ENCODE measurements at regions not wholly inside any gene's neighbourhood (a gene's known extent, or its start where the extent isn't known, plus 50 kb on each side); places are given as distances from the start of the nearest gene placed in this dataset.

- FAIRE-seq (no peak), DNase-seq (ENCODE audit: low read depth in 1 of 2, low spot score in 2 of 2) (no peak)
- WGBS, 2 experiments (ENCODE audit: extremely low coverage in 1 of 2, insufficient coverage in 1 of 2, insufficient read length in 1 of 2, insufficient replicate concordance in 2 of 2, low coverage in 1 of 2, low lambda C conversion rate in 2 of 2, missing lambda C conversion rate in 1 of 2), result 83% methylated on average over 3 of the region's 3 CpGs; no CpG with 5 or more reads in 1 of the 2 experiments
- no peak overlapping the region for H3K9ac ChIP-seq (replicated peaks in 1 of 4; ENCODE audit: extremely low read depth in 1 of 4, low read depth in 3 of 4, low read length in 3 of 4)
- H3K4me1 ChIP-seq (replicated peaks in 1 of 4; ENCODE audit: control insufficient read depth in 3 of 4, insufficient read depth in 4 of 4, low read length in 3 of 4), result no peaks in the 10 kb centered on the region; a peak in 2 of 7 replicates
- no peaks in the 10 kb centered on the region for H3K79me2 ChIP-seq (ENCODE audit: control insufficient read depth in 1 of 2, insufficient read depth in 2 of 2, low read length in 2 of 2)
- H2BK15ac ChIP-seq (ENCODE audit: low read length), result no peak overlapping the region
- POLR2A ChIA-PET (ENCODE audit: partially characterized antibody), result no interaction called here
- no peaks in the 10 kb centered on the region for H3K23me2 ChIP-seq (ENCODE audit: low read depth, low read length)
- no peaks in the 10 kb centered on the region for H3K9me3 ChIP-seq (ENCODE audit: insufficient read depth in 2 of 2, low read depth in 1 of 2, low read length in 1 of 2)
- no peak overlapping the region for H2BK12ac ChIP-seq (ENCODE audit: low read depth, low read length)
- no peaks in the 10 kb centered on the region for H4K20me1 ChIP-seq (replicated peaks in 1 of 2; ENCODE audit: control insufficient read depth in 1 of 2, insufficient read depth in 2 of 2, low read length in 2 of 2)
- no peak overlapping the region for H2AFZ ChIP-seq (ENCODE audit: low read length)
- H3K27ac ChIP-seq (ENCODE audit: low read depth, low read length), result no peak overlapping the region
- no peak overlapping the region for H3K23ac ChIP-seq (ENCODE audit: insufficient read length)
- H3K27me3 ChIP-seq (replicated peaks in 1 of 4; ENCODE audit: control insufficient read depth in 3 of 4, extremely low read depth in 1 of 4, insufficient read depth in 3 of 4, low read length in 3 of 4), result no peaks in the 10 kb centered on the region
- no peak overlapping the region for H3K18ac ChIP-seq (ENCODE audit: extremely low read depth, low read length)
- H2BK5ac ChIP-seq (ENCODE audit: low read depth, low read length), result no peak overlapping the region
- no peak overlapping the region for H2BK120ac ChIP-seq (replicated peaks; ENCODE audit: low read depth, low read length)
- H4K91ac ChIP-seq (replicated peaks; ENCODE audit: insufficient read length, low read length), result no peak overlapping the region
- H3K36me3 ChIP-seq (ENCODE audit: control insufficient read depth in 2 of 4, insufficient read depth in 4 of 4, low read length in 3 of 4), result no peaks in the 10 kb centered on the region
- no peak overlapping the region for H3K4me3 ChIP-seq (ENCODE audit: extremely low read depth in 1 of 4, insufficient read depth in 2 of 4, low read depth in 3 of 4, low read length in 4 of 4)
- H3K79me1 ChIP-seq (ENCODE audit: low read depth, low read length), result no peaks in the 10 kb centered on the region
- H4K5ac ChIP-seq (ENCODE audit: insufficient read length, low read depth, low read length), result no peak overlapping the region
- H2BK20ac ChIP-seq (ENCODE audit: low read length), result no peak overlapping the region
- no peak overlapping the region for H3K56ac ChIP-seq (replicated peaks; ENCODE audit: insufficient read length, low read depth, low read length)
- H4K8ac ChIP-seq (ENCODE audit: extremely low read depth, insufficient read depth, low read length), result no peak overlapping the region
- no peak overlapping the region for H2AK5ac ChIP-seq (ENCODE audit: low read depth, low read length)
- no peak overlapping the region for H3K4ac ChIP-seq (replicated peaks; ENCODE audit: insufficient read length, low read depth, low read length)
- H3K4me2 ChIP-seq (ENCODE audit: insufficient read depth in 1 of 2, low read depth in 2 of 2, low read length in 2 of 2), result no peak overlapping the region
- H3K14ac ChIP-seq (ENCODE audit: insufficient read length), result no peak overlapping the region
- CTCF ChIA-PET (ENCODE audit: partially characterized antibody), result no interaction called here
- TF ChIP-seq EZH2 (IDR thresholded peaks at IDR 0.05; ENCODE audit: low read depth, low read length, severe bottlenecking), result no peak
Observed at GRCh38 chr4:35938936-35939335, 305.4 kb downstream of the ARAP2 start.
